Uterus (tissue), 2 donors: ENCODE measurements at regions not wholly inside any gene's neighbourhood (a gene's known extent, or its start where the extent isn't known, plus 50 kb on each side); places are given as distances from the start of the nearest gene placed in this dataset.

Experiments used
- POLR2A ChIP-seq, 2 donors: fragments of 450-650 bp; IDR thresholded peaks; one replicate each; pipeline ENCODE4 v1.6.1; 2016; ENCODE audit warnings: antibody characterized with exemption in 2 of 2, mild to moderate bottlenecking in 1 of 2, moderate library complexity in 1 of 2
- TF ChIP-seq, protein P1 (sequence below), 4 experiments: fragments of 200-600 bp in 2 of 4; fragments of 450-650 bp in 2 of 4; sonication (generic) in 2 of 4; IDR thresholded peaks; one replicate each; pipeline ENCODE4 v1.5.1; 2016 to 2019; ENCODE audit warnings: antibody characterized with exemption in 4 of 4, mild to moderate bottlenecking in 2 of 4, moderate library complexity in 1 of 4

DNA sequence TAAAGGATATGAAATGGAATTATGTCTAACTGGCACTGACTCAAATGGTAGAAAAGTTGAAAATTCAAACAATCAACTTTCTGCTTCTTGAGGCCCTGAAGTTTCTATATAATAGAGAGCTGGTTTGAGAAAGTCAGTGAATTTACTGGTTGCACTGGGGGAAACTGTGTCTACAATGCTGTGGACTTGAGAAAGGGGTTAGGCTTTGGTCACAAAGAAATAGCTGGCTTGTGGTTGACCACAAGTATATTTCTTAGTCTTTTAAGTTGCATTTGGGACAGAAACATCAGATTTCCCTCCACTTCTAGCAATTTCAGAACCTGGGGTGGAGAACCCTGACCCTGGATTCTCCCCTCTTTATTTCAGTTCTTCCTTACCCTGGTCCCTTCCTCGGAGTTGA, 192.6 kb upstream of the ACTBL2 start:
- TF ChIP-seq, protein P1, sequence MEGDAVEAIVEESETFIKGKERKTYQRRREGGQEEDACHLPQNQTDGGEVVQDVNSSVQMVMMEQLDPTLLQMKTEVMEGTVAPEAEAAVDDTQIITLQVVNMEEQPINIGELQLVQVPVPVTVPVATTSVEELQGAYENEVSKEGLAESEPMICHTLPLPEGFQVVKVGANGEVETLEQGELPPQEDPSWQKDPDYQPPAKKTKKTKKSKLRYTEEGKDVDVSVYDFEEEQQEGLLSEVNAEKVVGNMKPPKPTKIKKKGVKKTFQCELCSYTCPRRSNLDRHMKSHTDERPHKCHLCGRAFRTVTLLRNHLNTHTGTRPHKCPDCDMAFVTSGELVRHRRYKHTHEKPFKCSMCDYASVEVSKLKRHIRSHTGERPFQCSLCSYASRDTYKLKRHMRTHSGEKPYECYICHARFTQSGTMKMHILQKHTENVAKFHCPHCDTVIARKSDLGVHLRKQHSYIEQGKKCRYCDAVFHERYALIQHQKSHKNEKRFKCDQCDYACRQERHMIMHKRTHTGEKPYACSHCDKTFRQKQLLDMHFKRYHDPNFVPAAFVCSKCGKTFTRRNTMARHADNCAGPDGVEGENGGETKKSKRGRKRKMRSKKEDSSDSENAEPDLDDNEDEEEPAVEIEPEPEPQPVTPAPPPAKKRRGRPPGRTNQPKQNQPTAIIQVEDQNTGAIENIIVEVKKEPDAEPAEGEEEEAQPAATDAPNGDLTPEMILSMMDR (IDR thresholded peaks at IDR 0.05), result no peak
- no peak for TF ChIP-seq POLR2A (IDR thresholded peaks at IDR 0.05)
